Activated naive CD8-positive, alpha-beta T cell treated with anti-CD3 and anti-CD28 coated beads, Interleukin-2, amount 50 U/mL, for 24 hours (primary cell): ENCODE measurements at regions not wholly inside any gene's neighbourhood (a gene's known extent, or its start where the extent isn't known, plus 50 kb on each side); places are given as distances from the start of the nearest gene placed in this dataset.

Experiments
- ATAC-seq: fragments of 150-1000 bp; cut with Tn5 transposase; one replicate; pipeline ENCODE4 v1.10.0; 2021
- DNase-seq: peaks from one replicate; pipeline ENCODE4 v3.0.0; 2021
- H3K27ac Mint-ChIP-seq: one replicate; pipeline ENCODE4 v1.8.0; 2021; ENCODE audit warnings: mild to moderate bottlenecking, mixed read lengths
- H3K27me3 Mint-ChIP-seq: one replicate; pipeline ENCODE4 v1.8.0; 2021; ENCODE audit warnings: mixed read lengths
- H3K36me3 Mint-ChIP-seq: one replicate; pipeline ENCODE4 v1.8.0; 2021; ENCODE audit warnings: low read depth, mixed read lengths
- H3K4me1 Mint-ChIP-seq: one replicate; pipeline ENCODE4 v1.8.0; 2021; ENCODE audit warnings: mixed read lengths
- H3K4me3 Mint-ChIP-seq: one replicate; pipeline ENCODE4 v1.8.0; 2021; ENCODE audit warnings: mild to moderate bottlenecking, moderate library complexity, mixed read lengths
- H3K9me3 Mint-ChIP-seq: one replicate; pipeline ENCODE4 v1.8.0; 2021; ENCODE audit warnings: mixed read lengths

GRCh38 chr7:85630904-85631600, 444.2 kb upstream of the SEMA3D start:
- DNase-seq (no peak), ATAC-seq (no peak)
- Mint-ChIP-seq H3K27me3 (no peaks in the 10 kb centered on the region), H3K36me3 (no peaks in the 10 kb centered on the region), H3K4me3 (no peak overlapping the region), H3K4me1 (no peaks in the 10 kb centered on the region), H3K9me3 (peaks cover 9% of the 10 kb centered on the region), H3K27ac (no peak overlapping the region)

- no peaks in the 10 kb centered on the region for H3K27me3 Mint-ChIP-seq
- ATAC-seq, result no peak
- H3K36me3 Mint-ChIP-seq, result no peaks in the 10 kb centered on the region
- H3K9me3 Mint-ChIP-seq, result peaks cover 9% of the 10 kb centered on the region
- no peak overlapping the region for H3K27ac Mint-ChIP-seq
- H3K4me1 Mint-ChIP-seq, result no peaks in the 10 kb centered on the region
- no peak overlapping the region for H3K4me3 Mint-ChIP-seq
- DNase-seq, result no peak
Observed at GRCh38 chr7:85627791-85628586, 441.1 kb upstream of the SEMA3D start.

- DNase-seq, result no peak
Observed at GRCh38 chr7:85622059-85622458, 435.2 kb upstream of the SEMA3D start.

GRCh38 chr7:85620936-85621685, 434.3 kb upstream of the SEMA3D start:
- Mint-ChIP-seq H3K4me1 (peaks cover 2% of the 10 kb centered on the region), H3K9me3 (no peaks in the 10 kb centered on the region), H3K27ac (no peak overlapping the region), H3K27me3 (no peaks in the 10 kb centered on the region), H3K4me3 (no peak overlapping the region), H3K36me3 (no peaks in the 10 kb centered on the region)
- ATAC-seq, result no peak
- DNase-seq, result no peak

More at GRCh38 chr7:85622059-85622458, 435.2 kb upstream of the SEMA3D start:
- H3K27ac Mint-ChIP-seq, result no peak overlapping the region
- no peak for ATAC-seq
- no peaks in the 10 kb centered on the region for H3K36me3 Mint-ChIP-seq
- peaks cover 7% of the 10 kb centered on the region for H3K9me3 Mint-ChIP-seq
- H3K4me1 Mint-ChIP-seq, result peaks cover 2% of the 10 kb centered on the region
- no peak overlapping the region for H3K4me3 Mint-ChIP-seq
- H3K27me3 Mint-ChIP-seq, result no peaks in the 10 kb centered on the region

GRCh38 chr7:85619236-85619635, 432.4 kb upstream of the SEMA3D start:
- Mint-ChIP-seq H3K36me3 (no peaks in the 10 kb centered on the region), H3K9me3 (no peaks in the 10 kb centered on the region), H3K4me3 (no peak overlapping the region)

GRCh38 chr7:85614684-85615083, 427.8 kb upstream of the SEMA3D start:
- no peaks in the 10 kb centered on the region for H3K36me3 Mint-ChIP-seq

More at GRCh38 chr7:85619236-85619635, 432.4 kb upstream of the SEMA3D start:
- H3K27ac Mint-ChIP-seq, result no peak overlapping the region
- no peaks in the 10 kb centered on the region for H3K27me3 Mint-ChIP-seq
- H3K4me1 Mint-ChIP-seq, result peaks cover 2% of the 10 kb centered on the region
- ATAC-seq (no peak), DNase-seq (no peak)

GRCh38 chr7:85612514-85612913, 425.7 kb upstream of the SEMA3D start:
- peaks cover 7% of the 10 kb centered on the region for H3K9me3 Mint-ChIP-seq
- H3K4me3 Mint-ChIP-seq, result no peak overlapping the region
- no peak overlapping the region for H3K27ac Mint-ChIP-seq
- H3K36me3 Mint-ChIP-seq, result no peaks in the 10 kb centered on the region
- DNase-seq (no peak), ATAC-seq (no peak)
- H3K4me1 Mint-ChIP-seq, result no peaks in the 10 kb centered on the region
- H3K27me3 Mint-ChIP-seq, result no peaks in the 10 kb centered on the region

More at GRCh38 chr7:85614684-85615083, 427.8 kb upstream of the SEMA3D start:
- Mint-ChIP-seq H3K27ac (no peak overlapping the region), H3K4me1 (no peaks in the 10 kb centered on the region), H3K27me3 (no peaks in the 10 kb centered on the region), H3K9me3 (peaks cover 7% of the 10 kb centered on the region), H3K4me3 (no peak overlapping the region)
- ATAC-seq (no peak), DNase-seq (no peak)

- DNase-seq, result no peak
- H3K9me3 Mint-ChIP-seq, result peaks cover 7% of the 10 kb centered on the region
- H3K27me3 Mint-ChIP-seq, result no peaks in the 10 kb centered on the region
- no peaks in the 10 kb centered on the region for H3K36me3 Mint-ChIP-seq
- no peak overlapping the region for H3K4me3 Mint-ChIP-seq
- ATAC-seq, result no peak
- no peaks in the 10 kb centered on the region for H3K4me1 Mint-ChIP-seq
- H3K27ac Mint-ChIP-seq, result no peak overlapping the region
Observed at GRCh38 chr7:85608804-85609203, 421.9 kb upstream of the SEMA3D start.

GRCh38 chr7:85602196-85602595, 415.3 kb upstream of the SEMA3D start:
- ATAC-seq (no peak), DNase-seq (no peak)
- Mint-ChIP-seq H3K27me3 (no peaks in the 10 kb centered on the region), H3K4me3 (no peak overlapping the region), H3K9me3 (no peaks in the 10 kb centered on the region), H3K36me3 (no peaks in the 10 kb centered on the region), H3K27ac (no peak overlapping the region), H3K4me1 (no peaks in the 10 kb centered on the region)

GRCh38 chr7:85600395-85600794, 413.5 kb upstream of the SEMA3D start:
- no peak for ATAC-seq
- Mint-ChIP-seq H3K27me3 (no peaks in the 10 kb centered on the region), H3K36me3 (no peaks in the 10 kb centered on the region)

GRCh38 chr7:85596827-85597226, 410.0 kb upstream of the SEMA3D start:
- Mint-ChIP-seq H3K4me3 (no peak overlapping the region), H3K4me1 (no peaks in the 10 kb centered on the region), H3K9me3 (no peaks in the 10 kb centered on the region), H3K27me3 (no peaks in the 10 kb centered on the region), H3K36me3 (no peaks in the 10 kb centered on the region), H3K27ac (no peak overlapping the region)
- DNase-seq, result no peak
- no peak for ATAC-seq

More at GRCh38 chr7:85600395-85600794, 413.5 kb upstream of the SEMA3D start:
- DNase-seq, result no peak
- no peaks in the 10 kb centered on the region for H3K9me3 Mint-ChIP-seq
- H3K4me1 Mint-ChIP-seq, result no peaks in the 10 kb centered on the region
- H3K27ac Mint-ChIP-seq, result no peak overlapping the region
- no peak overlapping the region for H3K4me3 Mint-ChIP-seq

- ATAC-seq, result no peak
Observed at GRCh38 chr7:85595750-85596178, 408.9 kb upstream of the SEMA3D start.

GRCh38 chr7:85593355-85593754, 406.5 kb upstream of the SEMA3D start:
- Mint-ChIP-seq H3K4me3 (no peak overlapping the region), H3K36me3 (no peaks in the 10 kb centered on the region), H3K9me3 (no peaks in the 10 kb centered on the region), H3K27me3 (no peaks in the 10 kb centered on the region), H3K4me1 (no peaks in the 10 kb centered on the region), H3K27ac (no peak overlapping the region)
- no peak for ATAC-seq
- no peak for DNase-seq

More at GRCh38 chr7:85595750-85596178, 408.9 kb upstream of the SEMA3D start:
- Mint-ChIP-seq H3K36me3 (no peaks in the 10 kb centered on the region), H3K27ac (no peak overlapping the region), H3K4me3 (no peak overlapping the region), H3K27me3 (no peaks in the 10 kb centered on the region), H3K9me3 (no peaks in the 10 kb centered on the region), H3K4me1 (no peaks in the 10 kb centered on the region)
- DNase-seq, result no peak

GRCh38 chr7:85587785-85588184, 400.9 kb upstream of the SEMA3D start:
- H3K27ac Mint-ChIP-seq, result no peak overlapping the region
- no peak for ATAC-seq
- DNase-seq, result no peak

More at GRCh38 chr7:85587785-85588184, 400.9 kb upstream of the SEMA3D start:
- Mint-ChIP-seq H3K9me3 (no peaks in the 10 kb centered on the region), H3K4me3 (no peak overlapping the region), H3K27me3 (no peaks in the 10 kb centered on the region), H3K36me3 (no peaks in the 10 kb centered on the region), H3K4me1 (no peaks in the 10 kb centered on the region)
